HCT116 (cell line): ENCODE measurements at regions not wholly inside any gene's neighbourhood (a gene's known extent, or its start where the extent isn't known, plus 50 kb on each side); places are given as distances from the start of the nearest gene placed in this dataset.

ENCODE experiments used
- ATAC-seq: fragments of 200-7000 bp; cut with Tn5 transposase; 2 replicates; pipeline ENCODE4 v1.9.1; 2020; ENCODE audit warnings: mild to moderate bottlenecking, moderate library complexity
- BruUV-seq: library from RNA; stranded (reverse); fragments of 400-500 nt; replicated peaks from 2 replicates; lab custom pipeline; 2021; lab: Mats Ljungman, UMichigan
- CTCF ChIA-PET: fragments of 300-600 bp; sonication (Branson Sonifier 250); formaldehyde crosslinking; loops from one replicate; lab custom pipeline; 2021; ENCODE audit warnings: antibody characterized with exemption; lab: Charles Lee
- POLR2A ChIA-PET: fragments of 300-600, 350-600 bp; sonication (Branson Sonifier 250); formaldehyde crosslinking; loops from one replicate; lab custom pipeline; 2021; ENCODE audit warnings: antibody characterized with exemption; lab: Charles Lee
- RAD21 ChIA-PET, 2 experiments: fragments of 300-600 bp; sonication (Branson Sonifier 250); formaldehyde crosslinking; loops; one replicate each; lab custom pipeline; 2023; ENCODE audit warnings: low total read pairs in 2 of 2; ENCODE audit not compliant: uncharacterized antibody in 2 of 2, unreplicated experiment in 2 of 2, low non-redundant PET in 1 of 2; lab: Charles Lee
- DNase-seq: peaks from one replicate; pipeline ENCODE4 v3.0.0-alpha.2; 2010; ENCODE audit warnings: low read depth, low spot score
- H2AFZ ChIP-seq: fragments of 200-600 bp; shearing (Covaris generic), sonication (generic); 2 replicates; pipeline ENCODE4 v1.6.1; 2017; ENCODE audit warnings: low read depth, mixed run types, mixed read lengths, antibody characterized with exemption, low read length; ENCODE audit not compliant: poor library complexity, severe bottlenecking
- H3K27ac ChIP-seq: 2 replicates; pipeline ENCODE4 v1.5.1; 2012; ENCODE audit warnings: low read depth, low read length
- H3K27me3 ChIP-seq: fragments of 200-600 bp; sonication (generic); 2 replicates; pipeline ENCODE4 v1.6.1; 2016; ENCODE audit warnings: mixed run types, low read length, mixed read lengths; ENCODE audit not compliant: insufficient read depth
- H3K36me3 ChIP-seq, 2 experiments: fragments of 200-500 bp in 1 of 2; fragments of 200-600 bp in 1 of 2; sonication (Bioruptor generic) in 1 of 2; sonication (generic) in 1 of 2; 2 replicates each; pipeline versions ENCODE4 v1.5.1 to v1.6.1; 2014 to 2016; ENCODE audit warnings: low read length in 2 of 2, inconsistent platforms in 1 of 2, mixed read lengths in 1 of 2, mixed run types in 1 of 2; ENCODE audit not compliant: insufficient read depth in 2 of 2, control insufficient read depth in 1 of 2
- H3K4me1 ChIP-seq, 2 experiments: fragments of 200-600 bp in 1 of 2; sonication (generic) in 1 of 2; 2 replicates each; pipeline versions ENCODE4 v1.5.1 to v1.6.1; 2012 to 2017; ENCODE audit warnings: low read length in 2 of 2, inconsistent platforms in 1 of 2, mild to moderate bottlenecking in 1 of 2, mixed read lengths in 1 of 2, mixed run types in 1 of 2, moderate library complexity in 1 of 2; ENCODE audit not compliant: insufficient read depth in 2 of 2, control insufficient read depth in 1 of 2
- H3K4me2 ChIP-seq: fragments of 200-600 bp; sonication (generic); 2 replicates; pipeline ENCODE4 v1.6.1; 2017; ENCODE audit warnings: mixed run types, low read length, mixed read lengths
- H3K4me3 ChIP-seq, 2 experiments: fragments of 200-600 bp in 1 of 2; sonication (generic) in 1 of 2; replicated peaks in 1 of 2; 2 replicates each; pipeline ENCODE4 v1.5.1; 2011 to 2016; ENCODE audit warnings: low read length in 2 of 2, control low read depth in 1 of 2, low read depth in 1 of 2, mild to moderate bottlenecking in 1 of 2, mixed read lengths in 1 of 2, mixed run types in 1 of 2
- H3K79me2 ChIP-seq: fragments of 200-600 bp; sonication (generic); 2 replicates; pipeline ENCODE4 v1.6.1; 2017; ENCODE audit warnings: mild to moderate bottlenecking, mixed run types, low read length, moderate library complexity, mixed read lengths; ENCODE audit not compliant: insufficient read depth
- H3K9ac ChIP-seq: fragments of 200-600 bp; sonication (generic); 2 replicates; pipeline ENCODE4 v1.6.1; 2016; ENCODE audit warnings: low read length, mixed read lengths
- H3K9me2 ChIP-seq: fragments of 200-600 bp; sonication (generic), shearing (Covaris generic); 2 replicates; pipeline ENCODE4 v1.6.1; 2017; ENCODE audit warnings: mixed run types, mild to moderate bottlenecking, moderate library complexity; ENCODE audit not compliant: insufficient read depth
- H3K9me3 ChIP-seq, 2 experiments: fragments of 200-500 bp in 1 of 2; fragments of 200-600 bp in 1 of 2; sonication (Bioruptor generic) in 1 of 2; sonication (generic) in 1 of 2; 2 replicates each; pipeline ENCODE4 v1.6.1; 2014 to 2017; ENCODE audit warnings: low read length in 2 of 2, mixed read lengths in 2 of 2, inconsistent platforms in 1 of 2, low read depth in 1 of 2, mild to moderate bottlenecking in 1 of 2, mixed run types in 1 of 2, moderate library complexity in 1 of 2; ENCODE audit not compliant: control insufficient read depth in 1 of 2, insufficient read depth in 1 of 2
- H4K20me1 ChIP-seq: fragments of 200-600 bp; sonication (generic), shearing (Covaris generic); 2 replicates; pipeline ENCODE4 v1.6.1; 2017; ENCODE audit warnings: mixed run types, mild to moderate bottlenecking, moderate library complexity; ENCODE audit not compliant: insufficient read depth
- ATF3 ChIP-seq: IDR thresholded peaks from 2 replicates; pipeline ENCODE4 v1.6.1; 2012
- EGR1 ChIP-seq: IDR thresholded peaks from 2 replicates; pipeline ENCODE4 v1.6.1; 2012; ENCODE audit warnings: low read depth
- EZH2 ChIP-seq: fragments of 200-600 bp; sonication (generic); IDR thresholded peaks from 2 replicates; pipeline ENCODE4 v1.6.1; 2017; ENCODE audit warnings: antibody characterized with exemption, mixed run types
- EZH2phosphoT487 ChIP-seq: fragments of 200-600 bp; IDR thresholded peaks from 2 replicates; pipeline ENCODE4 v1.6.1; 2018; ENCODE audit warnings: antibody characterized with exemption, borderline replicate concordance
- FOSL1 ChIP-seq: IDR thresholded peaks from 2 replicates; pipeline ENCODE4 v1.6.1; 2012; ENCODE audit warnings: low read depth
- JUND ChIP-seq: IDR thresholded peaks from 2 replicates; pipeline ENCODE4 v1.6.1; 2012
- POLR2AphosphoS5 ChIP-seq: IDR thresholded peaks from 2 replicates; pipeline ENCODE4 v1.6.1; 2011; ENCODE audit warnings: mild to moderate bottlenecking, low read depth, low read length, moderate library complexity
- RAD21 ChIP-seq: IDR thresholded peaks from 2 replicates; pipeline ENCODE4 v1.6.1; 2012; ENCODE audit warnings: low read depth, mild to moderate bottlenecking
- TCF7L2 ChIP-seq: IDR thresholded peaks from 2 replicates; pipeline ENCODE4 v1.7.0; 2011; ENCODE audit warnings: borderline replicate concordance, inconsistent platforms; ENCODE audit not compliant: insufficient read depth, insufficient read length; ENCODE audit errors: extremely low read depth
- YY1 ChIP-seq: IDR thresholded peaks from 2 replicates; pipeline ENCODE4 v1.6.1; 2011; ENCODE audit warnings: low read length, low read depth, moderate library complexity, mild to moderate bottlenecking; ENCODE audit not compliant: insufficient replicate concordance; ENCODE audit errors: extremely low read depth
- ZNF274 ChIP-seq: fragments of 200-500 bp; sonication (Bioruptor generic); IDR thresholded peaks from 2 replicates; pipeline ENCODE4 v1.6.1; 2014; ENCODE audit warnings: mild to moderate bottlenecking, low read depth, low read length, inconsistent platforms
- intact Hi-C: fragments of 100-400 bp; cut with micrococcal nuclease; formaldehyde crosslinking; loops from 2 replicates; pipeline ENCODE4 v1.10.0; 2022
- TF ChIP-seq, protein P1 (sequence below): IDR thresholded peaks from 2 replicates; pipeline ENCODE4 v1.6.1; 2012
- TF ChIP-seq, protein P2 (sequence below), 3 experiments: fragments of 200-600 bp in 1 of 3; sonication (generic) in 1 of 3; IDR thresholded peaks in 2 of 3; conservative IDR thresholded peaks in 1 of 3; 2 replicates each; pipeline ENCODE4 v1.5.1; 2012 to 2017; ENCODE audit warnings: low read depth in 2 of 3, low read length in 2 of 3, antibody characterized with exemption in 1 of 3, borderline replicate concordance in 1 of 3, control low read depth in 1 of 3, mild to moderate bottlenecking in 1 of 3, mixed read lengths in 1 of 3, mixed run types in 1 of 3, moderate library complexity in 1 of 3; ENCODE audit not compliant: insufficient read depth in 1 of 3

DNA sequence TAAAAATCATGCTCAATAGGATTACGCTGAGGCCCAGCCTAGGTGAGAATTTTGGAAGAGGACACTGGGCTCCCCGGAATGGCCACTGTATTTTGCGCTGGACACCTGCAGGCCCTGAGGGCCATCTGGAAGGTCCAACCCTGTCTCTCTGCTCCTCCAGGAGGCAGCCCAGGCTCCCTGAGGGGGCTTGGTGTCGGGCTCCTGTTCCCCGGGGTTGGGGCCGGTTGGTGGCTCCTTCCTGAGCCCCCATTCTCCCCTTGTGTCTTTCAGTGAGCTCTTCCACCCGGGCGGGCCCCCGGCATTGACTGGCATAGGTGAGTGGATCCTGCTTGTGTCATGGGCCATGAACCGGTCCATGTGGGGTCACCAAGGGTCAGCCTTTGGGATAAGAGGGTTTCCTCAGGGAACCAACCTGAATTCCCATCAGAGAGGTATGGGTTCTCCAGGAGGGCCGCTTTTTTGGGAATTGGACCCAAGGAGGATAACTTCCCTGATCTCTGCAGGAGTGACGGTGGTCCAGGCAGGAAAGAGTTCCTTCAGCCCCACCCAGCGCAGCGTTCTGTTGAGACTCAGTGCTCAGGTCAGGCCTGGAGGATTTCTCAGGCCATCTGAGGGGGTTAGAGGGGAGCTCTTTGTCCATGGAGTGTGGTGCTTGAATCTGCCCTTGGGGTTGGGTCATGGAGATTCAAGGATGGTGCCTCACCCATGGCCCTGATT is 187.8 kb downstream of the UBE3A start:
- CTCF ChIA-PET = no interaction called here
- POLR2A ChIA-PET = no interaction called here
- Histone ChIP-seq H3K36me3 (no peaks in the 10 kb centered on the region), H3K9ac (no peak overlapping the region), H3K27ac (no peak overlapping the region), H3K4me1 (no peaks in the 10 kb centered on the region), H3K4me2 (no peak overlapping the region), H2AFZ (no peak overlapping the region), H3K79me2 (no peaks in the 10 kb centered on the region), H3K9me3 (peaks cover 5 to 15% of the 10 kb centered on the region in 2 experiments; a peak in 2 of 4 replicates), H3K4me3 (no peak overlapping the region), H4K20me1 (no peaks in the 10 kb centered on the region), H3K9me2 (no peaks in the 10 kb centered on the region), H3K27me3 (no peaks in the 10 kb centered on the region)
- BruUV-seq = no TSS peak
- intact Hi-C loops = no loop called here
- DNase-seq = no peak
- no peak for ATAC-seq
- RAD21 ChIA-PET = no interaction called here
- no peak for TF ChIP-seq RAD21
- no peak for TF ChIP-seq EGR1
- no peak for TF ChIP-seq YY1
- TF ChIP-seq JUND = no peak
- no peak for TF ChIP-seq ZNF274
- TF ChIP-seq POLR2AphosphoS5 = no peak
- no peak for TF ChIP-seq FOSL1
- no peak for TF ChIP-seq TCF7L2

- Histone ChIP-seq H3K27ac (no peak overlapping the region), H3K9me2 (no peaks in the 10 kb centered on the region), H3K4me2 (no peak overlapping the region), H4K20me1 (no peaks in the 10 kb centered on the region), H3K4me3 (no peak overlapping the region), H3K9ac (no peak overlapping the region), H3K4me1 (no peaks in the 10 kb centered on the region), H3K27me3 (no peaks in the 10 kb centered on the region)
- RAD21 ChIA-PET = no interaction called here
- CTCF ChIA-PET = no interaction called here
- POLR2A ChIA-PET = no interaction called here
- no peak for ATAC-seq
- TF ChIP-seq FOSL1 (no peak), EZH2phosphoT487 (no peak), EZH2 (no peak), EGR1 (no peak), RAD21 (no peak), ATF3 (no peak)
- TF ChIP-seq, protein P1, sequence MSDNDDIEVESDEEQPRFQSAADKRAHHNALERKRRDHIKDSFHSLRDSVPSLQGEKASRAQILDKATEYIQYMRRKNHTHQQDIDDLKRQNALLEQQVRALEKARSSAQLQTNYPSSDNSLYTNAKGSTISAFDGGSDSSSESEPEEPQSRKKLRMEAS = no peak
- TF ChIP-seq, protein P2, sequence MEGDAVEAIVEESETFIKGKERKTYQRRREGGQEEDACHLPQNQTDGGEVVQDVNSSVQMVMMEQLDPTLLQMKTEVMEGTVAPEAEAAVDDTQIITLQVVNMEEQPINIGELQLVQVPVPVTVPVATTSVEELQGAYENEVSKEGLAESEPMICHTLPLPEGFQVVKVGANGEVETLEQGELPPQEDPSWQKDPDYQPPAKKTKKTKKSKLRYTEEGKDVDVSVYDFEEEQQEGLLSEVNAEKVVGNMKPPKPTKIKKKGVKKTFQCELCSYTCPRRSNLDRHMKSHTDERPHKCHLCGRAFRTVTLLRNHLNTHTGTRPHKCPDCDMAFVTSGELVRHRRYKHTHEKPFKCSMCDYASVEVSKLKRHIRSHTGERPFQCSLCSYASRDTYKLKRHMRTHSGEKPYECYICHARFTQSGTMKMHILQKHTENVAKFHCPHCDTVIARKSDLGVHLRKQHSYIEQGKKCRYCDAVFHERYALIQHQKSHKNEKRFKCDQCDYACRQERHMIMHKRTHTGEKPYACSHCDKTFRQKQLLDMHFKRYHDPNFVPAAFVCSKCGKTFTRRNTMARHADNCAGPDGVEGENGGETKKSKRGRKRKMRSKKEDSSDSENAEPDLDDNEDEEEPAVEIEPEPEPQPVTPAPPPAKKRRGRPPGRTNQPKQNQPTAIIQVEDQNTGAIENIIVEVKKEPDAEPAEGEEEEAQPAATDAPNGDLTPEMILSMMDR (IDR thresholded peaks at IDR 0.05 in 2 of 3, conservative IDR thresholded peaks at IDR 0.05 in 1 of 3; ENCODE audit: borderline replicate concordance in 1 of 3, insufficient read depth in 1 of 3, low read depth in 2 of 3, low read length in 2 of 3) = no peak
- TF ChIP-seq, all 23 proteins: peak for 0
- Histone ChIP-seq H2AFZ (no peak overlapping the region), H3K9me3 (peaks cover 5 to 9% of the 10 kb centered on the region in 2 experiments; a peak in 2 of 4 replicates), H3K79me2 (no peaks in the 10 kb centered on the region), H3K36me3 (no peaks in the 10 kb centered on the region)
- DNase-seq = no peak
- BruUV-seq = no TSS peak
- intact Hi-C loops = no loop called here
Observed at GRCh38 chr15:25251700-25252390, 187.0 kb downstream of the UBE3A start.
